Neural progenitor cell (in vitro differentiated cells): ENCODE measurements at regions not wholly inside any gene's neighbourhood (a gene's known extent, or its start where the extent isn't known, plus 50 kb on each side); places are given as distances from the start of the nearest gene placed in this dataset.

Source experiments
- CTCF ChIP-seq: fragments of 200-600 bp; sonication (generic); IDR thresholded peaks from 2 replicates; pipeline ENCODE4 v1.5.1; 2017; ENCODE audit warnings: antibody characterized with exemption, mild to moderate bottlenecking
- EZH2 ChIP-seq: fragments of 200-600 bp; sonication (generic); IDR thresholded peaks from 2 replicates; pipeline ENCODE4 v1.6.1; 2017; ENCODE audit warnings: antibody characterized with exemption, mild to moderate bottlenecking, moderate library complexity
- EZH2phosphoT487 ChIP-seq: fragments of 200-600 bp; sonication (generic); IDR thresholded peaks from 2 replicates; pipeline ENCODE4 v1.6.1; 2017; ENCODE audit warnings: antibody characterized with exemption

GRCh38 chr7:12890586-12890985 lies 203.2 kb downstream of the ARL4A start:
- TF ChIP-seq EZH2 (no peak), CTCF (no peak), EZH2phosphoT487 (no peak)
